ENCODE measurements at regions not wholly inside any gene's neighbourhood (a gene's known extent, or its start where the extent isn't known, plus 50 kb on each side); places are given as distances from the start of the nearest gene placed in this dataset.
"Not testable (repeated sequence)": the region's sequence is repeated elsewhere in the genome, so short reads cannot be mapped to it uniquely, and the experiment has no call there.

DNA sequence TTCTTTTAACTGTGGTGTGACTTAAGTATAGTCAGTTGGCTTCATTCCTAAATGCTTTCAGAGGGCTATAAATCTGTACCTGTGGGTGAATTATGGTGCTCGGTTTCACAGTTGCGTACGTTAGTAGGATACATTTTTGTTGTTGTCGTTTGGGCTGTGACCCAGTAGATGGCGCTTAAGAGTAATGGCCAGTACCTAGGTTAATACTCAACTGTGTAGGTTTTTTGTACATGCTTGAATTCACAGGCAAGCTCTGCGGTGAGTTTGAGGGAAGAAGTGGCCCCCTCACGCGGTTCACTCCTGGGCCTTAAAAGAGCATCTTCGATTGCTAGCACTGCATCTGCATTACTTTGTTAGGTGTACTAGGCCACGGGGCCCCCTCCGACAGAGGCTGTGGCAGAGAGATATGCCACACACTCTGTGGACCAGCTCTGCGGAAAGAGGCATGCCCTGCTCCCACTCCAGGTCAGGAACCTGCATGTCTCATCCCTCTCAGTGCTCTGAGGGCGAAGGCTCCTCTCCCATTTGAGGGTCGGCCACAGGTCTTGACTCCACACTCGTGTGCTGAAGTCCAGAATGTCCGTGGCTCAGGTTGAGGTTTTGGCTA lies 224.6 kb upstream of the TBL1Y start:
- not testable (repeated sequence) for H3K9me3 ChIP-seq, H3K27me3 ChIP-seq, DNase-seq, H3K4me3 ChIP-seq, H3K36me3 ChIP-seq

DNA sequence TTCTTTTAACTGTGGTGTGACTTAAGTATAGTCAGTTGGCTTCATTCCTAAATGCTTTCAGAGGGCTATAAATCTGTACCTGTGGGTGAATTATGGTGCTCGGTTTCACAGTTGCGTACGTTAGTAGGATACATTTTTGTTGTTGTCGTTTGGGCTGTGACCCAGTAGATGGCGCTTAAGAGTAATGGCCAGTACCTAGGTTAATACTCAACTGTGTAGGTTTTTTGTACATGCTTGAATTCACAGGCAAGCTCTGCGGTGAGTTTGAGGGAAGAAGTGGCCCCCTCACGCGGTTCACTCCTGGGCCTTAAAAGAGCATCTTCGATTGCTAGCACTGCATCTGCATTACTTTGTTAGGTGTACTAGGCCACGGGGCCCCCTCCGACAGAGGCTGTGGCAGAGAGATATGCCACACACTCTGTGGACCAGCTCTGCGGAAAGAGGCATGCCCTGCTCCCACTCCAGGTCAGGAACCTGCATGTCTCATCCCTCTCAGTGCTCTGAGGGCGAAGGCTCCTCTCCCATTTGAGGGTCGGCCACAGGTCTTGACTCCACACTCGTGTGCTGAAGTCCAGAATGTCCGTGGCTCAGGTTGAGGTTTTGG lies 208.8 kb upstream of the TBL1Y start:
- not testable (repeated sequence) for DNase-seq, H3K4me3 ChIP-seq, H3K9me3 ChIP-seq, H3K27me3 ChIP-seq, H3K36me3 ChIP-seq

DNA sequence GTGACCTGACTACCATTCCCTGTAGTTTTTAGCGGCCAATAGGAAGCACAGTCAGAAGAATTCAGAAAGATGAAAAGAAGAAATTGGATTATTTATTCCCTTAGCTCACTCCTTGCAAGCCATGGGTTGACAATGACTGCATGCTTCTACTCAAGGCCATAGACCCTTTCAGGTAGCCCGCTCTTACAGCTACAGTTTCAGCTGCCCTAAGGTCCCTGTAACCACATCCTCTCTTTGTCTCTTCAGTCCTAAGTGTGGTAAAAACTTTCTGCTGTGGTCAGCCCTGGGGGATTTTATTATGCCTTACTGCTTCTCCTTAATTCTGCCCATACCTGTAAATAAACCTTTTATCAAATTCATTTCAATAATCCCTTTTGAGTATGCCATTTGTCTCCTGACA lies 189.1 kb upstream of the TBL1Y start:
- not testable (repeated sequence) for DNase-seq, H3K27me3 ChIP-seq, H3K36me3 ChIP-seq, H3K4me3 ChIP-seq, H3K9me3 ChIP-seq

DNA sequence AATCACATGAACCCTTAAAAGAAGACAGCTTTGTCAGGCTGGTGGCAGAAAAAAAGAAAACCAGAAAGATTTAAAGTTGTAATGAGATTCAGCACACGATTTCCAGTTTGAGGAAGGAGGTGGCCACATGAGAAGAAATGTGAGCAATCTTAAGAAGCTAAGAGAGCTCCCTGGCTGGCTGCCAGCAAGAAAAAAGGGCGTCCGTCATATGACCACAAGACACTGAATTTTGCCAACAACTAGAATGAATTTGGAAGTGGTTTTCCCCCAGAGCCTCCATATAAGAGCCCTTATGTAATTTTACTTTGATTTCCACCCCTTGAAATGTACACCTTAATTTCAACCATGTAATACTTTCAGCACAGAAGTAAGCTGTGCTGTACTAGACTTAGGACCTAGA lies 163.3 kb upstream of the TBL1Y start:
- not testable (repeated sequence) for H3K9me3 ChIP-seq, H3K27me3 ChIP-seq, H3K4me3 ChIP-seq, H3K36me3 ChIP-seq
- DNase-seq: peak; percentile 1

DNA sequence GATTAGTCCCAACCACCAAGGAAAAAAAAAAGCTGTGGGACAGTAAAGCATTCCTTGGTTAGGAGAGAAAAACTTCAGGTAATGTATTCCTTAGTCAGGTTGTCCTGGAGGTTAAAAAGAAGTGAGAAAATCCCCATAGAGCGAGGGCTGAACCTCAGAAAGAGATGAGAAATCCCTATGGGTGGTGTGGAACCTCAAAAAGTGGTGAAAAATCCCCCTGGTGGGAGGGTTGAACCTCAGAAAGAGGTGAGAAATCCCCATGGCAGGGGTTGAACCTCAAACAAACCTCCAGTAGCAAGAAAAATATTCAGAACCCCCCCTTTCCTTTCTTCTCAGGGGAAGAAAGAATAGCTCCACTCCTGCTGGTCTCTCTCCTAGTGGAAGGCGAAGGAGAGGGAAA lies 128.2 kb upstream of the TBL1Y start:
- no peaks in the 10 kb centered on the region for H3K9me3 ChIP-seq
- no peaks in the 10 kb centered on the region for H3K27me3 ChIP-seq
- no peaks in the 10 kb centered on the region for H3K36me3 ChIP-seq
- H3K4me3 ChIP-seq: no peak overlapping the region
- no peak for DNase-seq

DNA sequence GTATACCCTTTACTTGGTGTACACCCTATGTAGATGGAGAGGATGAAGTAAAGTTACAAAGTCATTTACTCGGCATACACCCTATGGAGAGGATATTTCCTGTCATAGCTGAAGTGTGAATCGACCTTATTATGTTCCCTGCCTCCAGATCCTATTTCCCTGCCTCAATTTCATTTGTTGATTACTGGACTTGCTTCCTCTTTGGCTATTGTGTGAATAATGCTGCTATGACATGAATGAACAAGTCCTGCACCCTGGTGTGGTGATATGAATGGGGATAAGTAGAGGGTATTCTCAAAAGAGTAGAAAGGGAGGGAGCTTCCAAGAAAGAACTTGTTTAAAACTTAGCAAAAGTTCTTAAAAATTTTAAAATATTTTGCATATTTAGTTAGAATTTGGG lies 123.5 kb upstream of the TBL1Y start:
- Histone ChIP-seq H3K27me3 (no peaks in the 10 kb centered on the region), H3K4me3 (no peak overlapping the region), H3K9me3 (no peaks in the 10 kb centered on the region), H3K36me3 (no peaks in the 10 kb centered on the region)
- DNase-seq: no peak

DNA sequence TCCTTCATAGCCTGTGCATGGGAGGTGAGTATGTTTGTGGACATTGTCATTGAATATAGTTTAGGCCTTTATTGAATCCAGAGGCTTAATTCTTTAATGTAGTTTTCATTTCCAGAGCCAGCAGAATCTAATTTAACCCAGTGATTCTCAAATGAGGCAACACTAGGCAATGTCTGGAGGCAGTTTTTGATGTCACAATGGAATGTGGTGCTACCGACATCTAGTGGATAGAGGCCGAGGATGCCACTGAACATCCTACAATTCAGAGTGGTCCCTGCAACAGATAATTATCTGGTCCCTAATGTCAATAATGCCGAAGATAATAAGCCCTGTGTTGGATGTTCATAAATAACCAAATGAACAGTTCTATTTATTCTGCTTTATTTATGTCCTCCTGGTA lies 98.9 kb upstream of the TBL1Y start:
- Histone ChIP-seq H3K9me3 (no peaks in the 10 kb centered on the region), H3K27me3 (no peaks in the 10 kb centered on the region), H3K36me3 (no peaks in the 10 kb centered on the region), H3K4me3 (no peak overlapping the region)
- peak; percentile 1 for DNase-seq
